A549 (cell line): ENCODE measurements at regions not wholly inside any gene's neighbourhood (a gene's known extent, or its start where the extent isn't known, plus 50 kb on each side); places are given as distances from the start of the nearest gene placed in this dataset.

Experiments used
- ATAC-seq, 2 experiments: fragments of 200-7000 bp in 1 of 2; fragments of >200 bp in 1 of 2; cut with Nextera tagmentation in 1 of 2; cut with Tn5 transposase in 1 of 2; 3 replicates each; pipeline versions ENCODE4 v1.8.0 to v1.9.1; 2018 to 2020; ENCODE audit warnings: mild to moderate bottlenecking in 1 of 2, moderate library complexity in 1 of 2
- CTCF ChIA-PET: fragments of 300-600 bp; sonication (Branson Sonifier 250); formaldehyde crosslinking; extraction: SDS; loops from one replicate; lab custom pipeline; 2021; ENCODE audit warnings: antibody characterized with exemption, inconsistent platforms; lab: Yijun Ruan, JAX
- POLR2A ChIA-PET: fragments of 350-600 bp; formaldehyde crosslinking; extraction: SDS; loops from one replicate; lab custom pipeline; 2021; ENCODE audit warnings: antibody characterized with exemption, inconsistent platforms; lab: Yijun Ruan, JAX
- DNase-seq, 2 experiments: peaks; one replicate each; pipeline versions ENCODE4 v3.0.0 to v3.0.0-alpha.2; 2011 to 2016; ENCODE audit warnings: low read depth in 1 of 2, low spot score in 1 of 2
- FAIRE-seq: peaks from 2 replicates; lab custom pipeline; 2011; peaks lifted over from hg19 to GRCh38; lab: Jason Lieb, UNC
- H3K27ac ChIP-seq, 2 experiments: fragments of >200 bp; sonication (Bioruptor Twin); formaldehyde crosslinking; 3 replicates each; pipeline ENCODE4 v1.5.1; 2016 to 2017
- H3K4me1 ChIP-seq: fragments of >200 bp; sonication (Bioruptor Twin); formaldehyde crosslinking; 3 replicates; pipeline ENCODE4 v1.6.1; 2016
- H3K4me2 ChIP-seq: fragments of >200 bp; sonication (Bioruptor Twin); formaldehyde crosslinking; 3 replicates; pipeline ENCODE4 v1.6.1; 2016
- H3K4me3 ChIP-seq: fragments of >200 bp; sonication (Bioruptor Twin); formaldehyde crosslinking; 3 replicates; pipeline ENCODE4 v1.5.1; 2016
- H3K9me3 ChIP-seq: fragments of >200 bp; sonication (Bioruptor Twin); formaldehyde crosslinking; 3 replicates; pipeline ENCODE4 v1.6.1; 2016
- ATOH8 ChIP-seq: fragments of 250-450 bp; sonication (Bioruptor Pico); IDR thresholded peaks from 2 replicates; pipeline ENCODE4 v1.5.0; 2020; ENCODE audit warnings: low read depth, mild to moderate bottlenecking, moderate library complexity
- BCL3 ChIP-seq: fragments of >200 bp; sonication (Bioruptor Twin); formaldehyde crosslinking; IDR thresholded peaks from 3 replicates; pipeline ENCODE4 v1.6.1; 2016
- CBX8 ChIP-seq: fragments of 200-600 bp; sonication (generic); IDR thresholded peaks from 2 replicates; pipeline ENCODE4 v1.6.1; 2016
- CHD2 ChIP-seq: fragments of 150-350 bp; IDR thresholded peaks from 2 replicates; pipeline ENCODE4 v1.6.1; 2014; ENCODE audit warnings: low read length; ENCODE audit not compliant: partially characterized antibody
- CTCF ChIP-seq: fragments of >200 bp; sonication (Bioruptor Twin); formaldehyde crosslinking; IDR thresholded peaks from 3 replicates; pipeline ENCODE4 v1.5.1; 2016
- E2F6 ChIP-seq: IDR thresholded peaks from 2 replicates; pipeline ENCODE4 v1.6.1; 2012; ENCODE audit warnings: low read depth, borderline replicate concordance
- ESRRA ChIP-seq: fragments of 150-350 bp; IDR thresholded peaks from 2 replicates; pipeline ENCODE4 v1.6.1; 2014; ENCODE audit warnings: mild to moderate bottlenecking, low read length, borderline replicate concordance
- FOSL2 ChIP-seq, 2 experiments: fragments of 450-650 bp in 1 of 2; fragments of >200 bp in 1 of 2; sonication (Bioruptor Twin) in 1 of 2; formaldehyde crosslinking; IDR thresholded peaks; 2 replicates each; pipeline versions ENCODE4 v1.5.0 to v1.6.1; 2016 to 2020; ENCODE audit warnings: mild to moderate bottlenecking in 1 of 2, moderate library complexity in 1 of 2
- HES2 ChIP-seq: fragments of >200 bp; sonication (Bioruptor Twin); formaldehyde crosslinking; IDR thresholded peaks from 2 replicates; pipeline ENCODE4 v1.6.1; 2016
- HMGXB4 ChIP-seq: fragments of 250-450 bp; sonication (Bioruptor Pico); IDR thresholded peaks from 2 replicates; pipeline ENCODE4 v1.5.0; 2021; ENCODE audit warnings: mild to moderate bottlenecking, moderate library complexity, borderline replicate concordance
- HOXB5 ChIP-seq: fragments of 250-450 bp; sonication (Bioruptor Pico); IDR thresholded peaks from 2 replicates; pipeline ENCODE4 v1.5.0; 2020; ENCODE audit warnings: mild to moderate bottlenecking, moderate library complexity
- JUN ChIP-seq, 2 experiments: fragments of >200 bp; sonication (Bioruptor Twin); formaldehyde crosslinking; IDR thresholded peaks; 2 replicates in 1 of 2; 3 replicates in 1 of 2; pipeline ENCODE4 v1.6.1; 2016 to 2017
- JUNB ChIP-seq: fragments of >200 bp; sonication (Bioruptor Twin); formaldehyde crosslinking; IDR thresholded peaks from 2 replicates; pipeline ENCODE4 v1.6.1; 2016
- KDM5A ChIP-seq: fragments of 200-600 bp; sonication (generic); IDR thresholded peaks from 2 replicates; pipeline ENCODE4 v1.6.1; 2016; ENCODE audit warnings: antibody characterized with exemption, mild to moderate bottlenecking
- MAX ChIP-seq: IDR thresholded peaks from 2 replicates; pipeline ENCODE4 v1.6.1; 2012
- MYC ChIP-seq: IDR thresholded peaks from 2 replicates; pipeline ENCODE4 v1.6.1; 2012; ENCODE audit warnings: mild to moderate bottlenecking, inconsistent platforms, low read length, improper control_type of control experiment, borderline replicate concordance
- POLR2A ChIP-seq: IDR thresholded peaks from 2 replicates; pipeline ENCODE4 v1.6.1; 2012; ENCODE audit warnings: mild to moderate bottlenecking, low read length
- RCOR1 ChIP-seq: fragments of 150-350 bp; IDR thresholded peaks from 2 replicates; pipeline ENCODE4 v1.6.1; 2014; ENCODE audit warnings: antibody characterized with exemption, low read length, low read depth
- RFX5 ChIP-seq: fragments of 450-650 bp; IDR thresholded peaks from 2 replicates; pipeline ENCODE4 v1.7.1; 2014; ENCODE audit warnings: antibody characterized with exemption, mild to moderate bottlenecking, moderate library complexity
- RNF2 ChIP-seq: fragments of 200-600 bp; sonication (generic); IDR thresholded peaks from 2 replicates; pipeline ENCODE4 v1.6.1; 2016; ENCODE audit warnings: low read depth, mild to moderate bottlenecking, antibody characterized with exemption, moderate library complexity, borderline replicate concordance
- SMC3 ChIP-seq: fragments of >200 bp; sonication (Bioruptor Twin); formaldehyde crosslinking; IDR thresholded peaks from 3 replicates; pipeline ENCODE4 v1.6.1; 2018; ENCODE audit warnings: inconsistent platforms
- TFCP2L1 ChIP-seq: fragments of 250-450 bp; sonication (Bioruptor Pico); IDR thresholded peaks from 2 replicates; pipeline ENCODE4 v1.5.0; 2021; ENCODE audit warnings: mild to moderate bottlenecking
- TP53 ChIP-seq: fragments of 250-450 bp; sonication (Bioruptor Pico); IDR thresholded peaks from 2 replicates; pipeline ENCODE4 v1.5.0; 2021; ENCODE audit warnings: mild to moderate bottlenecking, moderate library complexity
- ZFP36 ChIP-seq: fragments of 450-650 bp; IDR thresholded peaks from 2 replicates; pipeline ENCODE4 v1.6.1; 2014; ENCODE audit warnings: borderline replicate concordance; ENCODE audit not compliant: partially characterized antibody
- WGBS: methylation state at CpG from one replicate; pipeline ENCODE4 v1.1.6; 2017; ENCODE audit errors: missing lambda C conversion rate; 5-methylcytosine and 5-hydroxymethylcytosine counted together

GRCh38 chr16:64138621-64139020 lies 983.2 kb downstream of the CDH11 start:
- 5% methylated on average over 2 of the region's 2 CpGs for WGBS
- ChIA-PET CTCF (no interaction called here), POLR2A (no interaction called here)
- Histone ChIP-seq H3K4me2 (no peak overlapping the region), H3K27ac (no peak overlapping the region), H3K4me3 (no peak overlapping the region), H3K4me1 (no peaks in the 10 kb centered on the region), H3K9me3 (no peaks in the 10 kb centered on the region)
- TF ChIP-seq CTCF, result no peak
- no peak for TF ChIP-seq TFCP2L1
- TF ChIP-seq KDM5A, result no peak
- TF ChIP-seq RFX5, result no peak
- no peak for TF ChIP-seq BCL3
- no peak for TF ChIP-seq FOSL2 (IDR thresholded peaks at IDR 0.05)
- no peak for TF ChIP-seq FOSL2 (CRISPR knock-in tag; IDR thresholded peaks at IDR 0.05)
- TF ChIP-seq E2F6, result no peak
- no peak for TF ChIP-seq JUN (IDR thresholded peaks at IDR 0.05)
- no peak for TF ChIP-seq HOXB5
- no peak for TF ChIP-seq ZFP36
- TF ChIP-seq RNF2, result no peak
- no peak for TF ChIP-seq TP53
- no peak for TF ChIP-seq SMC3
- no peak for TF ChIP-seq HMGXB4 (CRISPR knock-in tag)
- no peak for ATAC-seq
- DNase-seq, result no peak
- FAIRE-seq, result no peak

- TF ChIP-seq POLR2A, result no peak
- no peak for TF ChIP-seq JUNB
- no peak for TF ChIP-seq CBX8
- TF ChIP-seq FOSL2 (IDR thresholded peaks at IDR 0.05), result no peak
- no peak for TF ChIP-seq FOSL2 (CRISPR knock-in tag; IDR thresholded peaks at IDR 0.05)
- no peak for TF ChIP-seq RCOR1
- no peak for TF ChIP-seq E2F6
- TF ChIP-seq HMGXB4 (CRISPR knock-in tag), result no peak
- TF ChIP-seq ESRRA, result no peak
- no peak for TF ChIP-seq MYC
- TF ChIP-seq ATOH8 (CRISPR knock-in tag), result no peak
- no peak for TF ChIP-seq HES2
- no peak for TF ChIP-seq MAX
- no peak for TF ChIP-seq CHD2
- no peak for TF ChIP-seq ZFP36
- TF ChIP-seq, all 56 proteins: peak for 0
- 35% methylated on average over 8 of the region's 8 CpGs for WGBS
- H3K27ac ChIP-seq, result no peak overlapping the region
- ATAC-seq (no peak), FAIRE-seq (no peak), DNase-seq (no peak)
- H3K9me3 ChIP-seq, result no peaks in the 10 kb centered on the region
- ChIA-PET POLR2A (no interaction called here), CTCF (no interaction called here)
- H3K4me2 ChIP-seq, result no peak overlapping the region
- no peaks in the 10 kb centered on the region for H3K4me1 ChIP-seq
- no peak overlapping the region for H3K4me3 ChIP-seq
Measured at GRCh38 chr16:64138006-64138405, 983.9 kb downstream of the CDH11 start.
